ENCODE measurements at regions not wholly inside any gene's neighbourhood (a gene's known extent, or its start where the extent isn't known, plus 50 kb on each side); places are given as distances from the start of the nearest gene placed in this dataset.

- TF ChIP-seq, protein P1, sequence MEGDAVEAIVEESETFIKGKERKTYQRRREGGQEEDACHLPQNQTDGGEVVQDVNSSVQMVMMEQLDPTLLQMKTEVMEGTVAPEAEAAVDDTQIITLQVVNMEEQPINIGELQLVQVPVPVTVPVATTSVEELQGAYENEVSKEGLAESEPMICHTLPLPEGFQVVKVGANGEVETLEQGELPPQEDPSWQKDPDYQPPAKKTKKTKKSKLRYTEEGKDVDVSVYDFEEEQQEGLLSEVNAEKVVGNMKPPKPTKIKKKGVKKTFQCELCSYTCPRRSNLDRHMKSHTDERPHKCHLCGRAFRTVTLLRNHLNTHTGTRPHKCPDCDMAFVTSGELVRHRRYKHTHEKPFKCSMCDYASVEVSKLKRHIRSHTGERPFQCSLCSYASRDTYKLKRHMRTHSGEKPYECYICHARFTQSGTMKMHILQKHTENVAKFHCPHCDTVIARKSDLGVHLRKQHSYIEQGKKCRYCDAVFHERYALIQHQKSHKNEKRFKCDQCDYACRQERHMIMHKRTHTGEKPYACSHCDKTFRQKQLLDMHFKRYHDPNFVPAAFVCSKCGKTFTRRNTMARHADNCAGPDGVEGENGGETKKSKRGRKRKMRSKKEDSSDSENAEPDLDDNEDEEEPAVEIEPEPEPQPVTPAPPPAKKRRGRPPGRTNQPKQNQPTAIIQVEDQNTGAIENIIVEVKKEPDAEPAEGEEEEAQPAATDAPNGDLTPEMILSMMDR (IDR thresholded peaks at IDR 0.05), result no peak
- TF ChIP-seq POLR2A (IDR thresholded peaks at IDR 0.05) (no peak), POLR2AphosphoS5 (IDR thresholded peaks at IDR 0.05) (no peak)
Measured at GRCh38 chr5:30551618-30552017, 641.9 kb upstream of the CDH6 start.
